ENCODE measurements at regions not wholly inside any gene's neighbourhood (a gene's known extent, or its start where the extent isn't known, plus 50 kb on each side); places are given as distances from the start of the nearest gene placed in this dataset.

- TF ChIP-seq CTCF (conservative IDR thresholded peaks at IDR 0.05; ENCODE audit: low read length) (no peak), EZH2phosphoT487 (IDR thresholded peaks at IDR 0.05; ENCODE audit: borderline replicate concordance) (no peak)
Observed at GRCh38 chr20:39528436-39528835, 566.3 kb downstream of the DHX35 start.
